ENCODE measurements at regions not wholly inside any gene's neighbourhood (a gene's known extent, or its start where the extent isn't known, plus 50 kb on each side); places are given as distances from the start of the nearest gene placed in this dataset.

GRCh38 chr5:54804086-54804485 lies 181.3 kb downstream of the ESM1 start:
- CTCF ChIA-PET = no interaction called here
- Histone ChIP-seq H3K79me2 (ENCODE audit: insufficient read depth, low read length) (no peaks in the 10 kb centered on the region), H3K4me2 (ENCODE audit: low read length) (no peak overlapping the region), H3K9ac (ENCODE audit: low read length) (no peak overlapping the region), H3K9me3 (ENCODE audit: control insufficient read depth in 1 of 2, insufficient read depth in 1 of 2, low read depth in 1 of 2, low read length in 2 of 2) (no peaks in the 10 kb centered on the region), H3K36me3 (ENCODE audit: control insufficient read depth in 1 of 2, insufficient read depth in 2 of 2, low read length in 2 of 2) (no peaks in the 10 kb centered on the region), H3K27ac (ENCODE audit: low read depth, low read length) (no peak overlapping the region), H3K4me1 (ENCODE audit: control insufficient read depth in 1 of 2, insufficient read depth in 2 of 2, low read length in 2 of 2) (peaks cover 0 to 8% of the 10 kb centered on the region in 2 experiments; a peak in 2 of 4 replicates), H2AFZ (ENCODE audit: low read depth, low read length, poor library complexity, severe bottlenecking) (no peak overlapping the region), H3K9me2 (ENCODE audit: insufficient read depth) (no peaks in the 10 kb centered on the region), H4K20me1 (ENCODE audit: insufficient read depth) (no peaks in the 10 kb centered on the region), H3K4me3 (replicated peaks in 1 of 2; ENCODE audit: low read depth in 1 of 2, low read length in 2 of 2) (no peak overlapping the region), H3K27me3 (ENCODE audit: insufficient read depth, low read length) (no peaks in the 10 kb centered on the region)
- RAD21 ChIA-PET (ENCODE audit: low non-redundant PET in 1 of 2, low total read pairs in 2 of 2, uncharacterized antibody in 2 of 2, unreplicated experiment in 2 of 2) = no interaction called here
- no TSS peak for BruUV-seq (replicated peaks)
- TF ChIP-seq FOSL1 (IDR thresholded peaks at IDR 0.05; ENCODE audit: low read depth) = no peak
- TF ChIP-seq, protein P1, sequence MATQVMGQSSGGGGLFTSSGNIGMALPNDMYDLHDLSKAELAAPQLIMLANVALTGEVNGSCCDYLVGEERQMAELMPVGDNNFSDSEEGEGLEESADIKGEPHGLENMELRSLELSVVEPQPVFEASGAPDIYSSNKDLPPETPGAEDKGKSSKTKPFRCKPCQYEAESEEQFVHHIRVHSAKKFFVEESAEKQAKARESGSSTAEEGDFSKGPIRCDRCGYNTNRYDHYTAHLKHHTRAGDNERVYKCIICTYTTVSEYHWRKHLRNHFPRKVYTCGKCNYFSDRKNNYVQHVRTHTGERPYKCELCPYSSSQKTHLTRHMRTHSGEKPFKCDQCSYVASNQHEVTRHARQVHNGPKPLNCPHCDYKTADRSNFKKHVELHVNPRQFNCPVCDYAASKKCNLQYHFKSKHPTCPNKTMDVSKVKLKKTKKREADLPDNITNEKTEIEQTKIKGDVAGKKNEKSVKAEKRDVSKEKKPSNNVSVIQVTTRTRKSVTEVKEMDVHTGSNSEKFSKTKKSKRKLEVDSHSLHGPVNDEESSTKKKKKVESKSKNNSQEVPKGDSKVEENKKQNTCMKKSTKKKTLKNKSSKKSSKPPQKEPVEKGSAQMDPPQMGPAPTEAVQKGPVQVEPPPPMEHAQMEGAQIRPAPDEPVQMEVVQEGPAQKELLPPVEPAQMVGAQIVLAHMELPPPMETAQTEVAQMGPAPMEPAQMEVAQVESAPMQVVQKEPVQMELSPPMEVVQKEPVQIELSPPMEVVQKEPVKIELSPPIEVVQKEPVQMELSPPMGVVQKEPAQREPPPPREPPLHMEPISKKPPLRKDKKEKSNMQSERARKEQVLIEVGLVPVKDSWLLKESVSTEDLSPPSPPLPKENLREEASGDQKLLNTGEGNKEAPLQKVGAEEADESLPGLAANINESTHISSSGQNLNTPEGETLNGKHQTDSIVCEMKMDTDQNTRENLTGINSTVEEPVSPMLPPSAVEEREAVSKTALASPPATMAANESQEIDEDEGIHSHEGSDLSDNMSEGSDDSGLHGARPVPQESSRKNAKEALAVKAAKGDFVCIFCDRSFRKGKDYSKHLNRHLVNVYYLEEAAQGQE (IDR thresholded peaks at IDR 0.05; ENCODE audit: low read depth) = no peak
- no peak for TF ChIP-seq MAX (IDR thresholded peaks at IDR 0.05)
- POLR2A ChIA-PET = no interaction called here
- no peak for ATAC-seq
- DNase-seq (ENCODE audit: low read depth, low spot score) = no peak
- intact Hi-C loops (cut with micrococcal nuclease) = no loop called here

DNA sequence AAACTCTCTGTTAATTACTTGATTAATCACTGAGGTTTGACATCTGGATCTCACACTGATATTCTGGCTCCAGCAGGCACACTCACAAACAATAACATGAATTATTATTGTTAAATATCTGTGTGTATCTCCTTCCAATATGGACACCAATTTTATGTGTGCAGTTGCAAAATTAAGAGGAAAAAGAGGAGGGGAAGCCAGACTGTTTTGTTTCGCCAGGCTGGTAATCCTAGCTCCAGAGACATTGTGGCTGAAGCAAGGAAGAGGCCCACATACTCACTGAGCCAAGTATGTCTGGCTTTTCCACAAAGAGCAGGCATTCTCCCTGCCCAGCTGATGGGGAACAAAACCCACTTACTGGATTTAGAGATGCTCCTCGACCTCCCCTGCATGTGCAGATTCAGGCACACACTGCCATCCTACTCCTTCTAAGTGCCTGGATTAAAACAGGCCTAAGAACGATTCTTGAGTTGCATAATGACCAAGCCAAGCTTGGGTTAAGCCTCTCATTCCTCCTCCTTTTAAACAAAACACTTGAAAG lies 181.9 kb downstream of the ESM1 start:
- Histone ChIP-seq H3K9me3 (ENCODE audit: control insufficient read depth in 1 of 2, insufficient read depth in 1 of 2, low read depth in 1 of 2, low read length in 2 of 2) (no peaks in the 10 kb centered on the region), H2AFZ (ENCODE audit: low read depth, low read length, poor library complexity, severe bottlenecking) (no peak overlapping the region), H3K4me2 (ENCODE audit: low read length) (no peak overlapping the region), H3K79me2 (ENCODE audit: insufficient read depth, low read length) (no peaks in the 10 kb centered on the region), H3K27ac (ENCODE audit: low read depth, low read length) (no peak overlapping the region), H3K9me2 (ENCODE audit: insufficient read depth) (no peaks in the 10 kb centered on the region), H3K36me3 (ENCODE audit: control insufficient read depth in 1 of 2, insufficient read depth in 2 of 2, low read length in 2 of 2) (no peaks in the 10 kb centered on the region), H4K20me1 (ENCODE audit: insufficient read depth) (no peaks in the 10 kb centered on the region), H3K27me3 (ENCODE audit: insufficient read depth, low read length) (no peaks in the 10 kb centered on the region), H3K4me1 (ENCODE audit: control insufficient read depth in 1 of 2, insufficient read depth in 2 of 2, low read length in 2 of 2) (peaks cover 0 to 8% of the 10 kb centered on the region in 2 experiments; a peak in 2 of 4 replicates), H3K4me3 (replicated peaks in 1 of 2; ENCODE audit: low read depth in 1 of 2, low read length in 2 of 2) (no peak overlapping the region), H3K9ac (ENCODE audit: low read length) (no peak overlapping the region)
- POLR2A ChIA-PET = no interaction called here
- BruUV-seq (replicated peaks) = no TSS peak
- ATAC-seq (no peak), DNase-seq (ENCODE audit: low read depth, low spot score) (no peak)
- CTCF ChIA-PET = no interaction called here
- intact Hi-C loops (cut with micrococcal nuclease) = no loop called here
- RAD21 ChIA-PET (ENCODE audit: low non-redundant PET in 1 of 2, low total read pairs in 2 of 2, uncharacterized antibody in 2 of 2, unreplicated experiment in 2 of 2) = no interaction called here
- no peak for TF ChIP-seq SP1 (IDR thresholded peaks at IDR 0.05; ENCODE audit: low read depth)
- no peak for TF ChIP-seq TCF7L2 (IDR thresholded peaks at IDR 0.05; ENCODE audit: borderline replicate concordance, extremely low read depth, insufficient read depth, insufficient read length)
- no peak for TF ChIP-seq EZH2 (IDR thresholded peaks at IDR 0.05)
- TF ChIP-seq CEBPB (IDR thresholded peaks at IDR 0.05; ENCODE audit: low read depth) = no peak

Measured in HCT116 (cell line).